Small intestine (tissue), 7 donors: ENCODE measurements at regions not wholly inside any gene's neighbourhood (a gene's known extent, or its start where the extent isn't known, plus 50 kb on each side); places are given as distances from the start of the nearest gene placed in this dataset.

Experiments used
- DNase-seq, 2 donors: peaks; one replicate each; pipeline versions ENCODE4 v3.0.0 to v3.0.0-alpha.2; 2013
- FAIRE-seq: peaks from 2 replicates; lab custom pipeline; 2012; peaks lifted over from hg19 to GRCh38; lab: Jason Lieb, UNC
- H3K27ac ChIP-seq, 3 donors: one replicate each; pipeline ENCODE4 v1.5.1; 2013; ENCODE audit warnings: low read length in 2 of 3, mild to moderate bottlenecking in 2 of 3, control low read depth in 1 of 3, inconsistent platforms in 1 of 3, low read depth in 1 of 3, moderate library complexity in 1 of 3
- H3K27me3 ChIP-seq, 3 donors: one replicate each; pipeline ENCODE4 v1.6.1; 2013; ENCODE audit warnings: low read length in 3 of 3, inconsistent platforms in 1 of 3; ENCODE audit not compliant: control insufficient read depth in 3 of 3, insufficient read depth in 3 of 3
- H3K36me3 ChIP-seq, 3 donors: one replicate each; pipeline ENCODE4 v1.6.1; 2013; ENCODE audit warnings: low read length in 3 of 3, inconsistent platforms in 1 of 3, low read depth in 1 of 3, mild to moderate bottlenecking in 1 of 3, moderate library complexity in 1 of 3; ENCODE audit not compliant: control insufficient read depth in 3 of 3, insufficient read depth in 2 of 3
- H3K4me1 ChIP-seq, 3 donors: one replicate each; pipeline ENCODE4 v1.6.1; 2013; ENCODE audit warnings: low read length in 2 of 3, inconsistent platforms in 1 of 3, low read depth in 1 of 3, mild to moderate bottlenecking in 1 of 3, moderate library complexity in 1 of 3; ENCODE audit not compliant: control insufficient read depth in 3 of 3, insufficient read depth in 2 of 3
- H3K4me3 ChIP-seq, 3 donors: one replicate each; pipeline ENCODE4 v1.5.1; 2013; ENCODE audit warnings: low read length in 3 of 3, control low read depth in 1 of 3, inconsistent platforms in 1 of 3, low read depth in 1 of 3, mild to moderate bottlenecking in 1 of 3, moderate library complexity in 1 of 3
- H3K9me3 ChIP-seq, 2 donors: one replicate each; pipeline ENCODE4 v1.6.1; 2013; ENCODE audit warnings: low read depth in 1 of 2, low read length in 1 of 2; ENCODE audit not compliant: control insufficient read depth in 2 of 2, insufficient read depth in 1 of 2
- WGBS, 3 donors: extraction: QIAGEN DNeasy Blood & Tissue Kit; methylation state at CpG; one replicate each; pipeline ENCODE4 v1.1.7; 2013; 5-methylcytosine and 5-hydroxymethylcytosine counted together
- donor health status: healthy with polysubstance abuse.
- donor health status: control.
- donor health status: control.
- donor health status: Bipolar disorder and iron deficiency.
- donor health status: healthy.

DNA sequence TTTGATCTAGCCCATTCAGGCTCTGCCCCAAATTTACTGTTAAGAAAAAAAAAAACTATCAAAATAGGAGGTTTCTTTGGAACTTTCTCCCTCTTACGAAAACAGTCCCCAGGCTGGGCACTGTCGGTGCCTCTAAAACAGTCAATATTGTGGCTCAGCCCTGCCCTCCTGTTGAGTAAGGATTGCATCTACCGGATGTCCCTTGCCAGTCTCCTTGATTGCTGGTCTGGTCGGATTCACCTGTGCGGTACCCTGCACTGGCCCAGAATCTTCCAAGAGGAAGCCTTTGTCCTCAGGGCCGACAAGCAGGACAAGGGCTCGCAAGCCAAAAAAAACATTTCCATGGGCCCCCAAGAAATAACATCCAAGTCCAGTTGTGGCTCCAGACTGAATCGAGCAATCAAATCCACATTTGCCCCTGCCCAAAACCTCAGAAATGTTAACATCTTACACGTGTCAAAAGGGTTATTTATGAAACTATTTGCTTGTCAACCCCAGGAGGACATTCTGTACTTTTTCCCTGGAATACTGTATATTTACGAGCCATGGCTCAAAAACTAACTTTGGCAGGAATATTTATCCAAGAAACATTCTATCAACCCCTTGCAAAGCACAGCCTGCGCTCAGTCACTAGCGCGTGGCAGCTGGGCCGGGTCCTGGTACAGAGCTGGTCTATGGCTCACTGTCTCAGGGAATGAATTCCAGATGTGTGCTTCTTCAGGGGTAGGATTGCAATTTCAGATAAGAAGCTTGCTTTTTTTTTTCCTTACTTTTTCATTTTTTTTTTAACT, 129.2 kb upstream of the ADRA1B start:
- no peaks in the 10 kb centered on the region for H3K36me3 ChIP-seq
- no peaks in the 10 kb centered on the region for H3K4me1 ChIP-seq
- no peak overlapping the region for H3K4me3 ChIP-seq
- H3K9me3 ChIP-seq = no peaks in the 10 kb centered on the region
- 75 to 85% (median 84%) methylated on average over 14 of the region's 14 CpGs for WGBS, 3 donors
- peaks cover 0 to 26% (median 0%) of the 10 kb centered on the region in 3 donors for H3K27me3 ChIP-seq
- peak overlapping the region in 1 of 3 donors; percentile 63 for H3K27ac ChIP-seq
- FAIRE-seq (no peak), DNase-seq (no peak)

DNA sequence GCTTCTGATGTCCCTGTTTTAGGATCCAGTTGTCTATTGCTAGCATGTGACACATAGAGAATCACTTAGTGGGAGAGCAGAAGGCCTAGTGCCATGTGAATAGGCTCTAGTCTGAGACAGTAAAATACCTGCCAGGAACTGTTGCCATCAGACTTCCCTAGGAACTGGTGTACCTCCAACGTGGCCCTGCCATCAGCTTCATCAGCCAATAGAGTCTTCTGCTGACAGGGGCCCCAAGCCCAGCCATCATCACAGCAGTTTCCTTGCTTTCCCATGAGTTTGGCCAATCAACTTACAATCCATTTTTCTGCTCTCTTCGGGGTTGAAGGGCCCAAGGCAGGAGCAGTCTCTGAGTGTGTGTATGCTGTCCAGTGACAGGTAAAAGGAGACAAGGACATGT, 128.4 kb upstream of the ADRA1B start:
- peak overlapping the region in 1 of 3 donors; percentile 63 for H3K27ac ChIP-seq
- FAIRE-seq = no peak
- DNase-seq = no peak
- 43 to 62% (median 45%) methylated on average over 2 of the region's 2 CpGs for WGBS, 3 donors
- no peaks in the 10 kb centered on the region for H3K4me1 ChIP-seq
- no peak overlapping the region for H3K4me3 ChIP-seq
- no peaks in the 10 kb centered on the region for H3K36me3 ChIP-seq
- no peaks in the 10 kb centered on the region for H3K9me3 ChIP-seq
- H3K27me3 ChIP-seq = peaks cover 0 to 25% (median 0%) of the 10 kb centered on the region in 3 donors

DNA sequence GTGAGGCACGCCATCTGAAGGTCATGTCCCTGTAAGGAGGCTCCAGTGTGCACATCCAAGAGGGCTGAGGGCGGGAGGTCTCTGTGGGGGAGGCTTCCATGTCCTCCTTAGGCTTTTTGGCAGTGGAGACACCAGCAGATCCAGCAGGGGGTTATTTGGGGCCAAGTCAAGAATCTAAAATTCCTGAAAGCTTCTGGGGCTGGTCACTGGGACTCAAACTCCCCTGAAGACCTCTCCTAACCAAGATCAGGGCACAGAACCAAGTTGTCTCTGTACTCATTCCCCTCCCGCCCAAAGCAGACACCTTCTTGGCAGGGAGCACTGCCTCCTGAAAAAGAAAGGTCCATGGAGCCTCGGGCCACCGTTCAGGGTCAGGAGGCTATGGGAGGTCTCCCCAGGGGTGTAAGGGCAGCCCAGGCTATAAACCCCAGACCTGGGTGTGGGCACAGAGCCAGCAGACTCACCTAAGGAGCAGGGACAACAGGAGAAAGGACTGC, 127.4 kb upstream of the ADRA1B start:
- no peak overlapping the region for H3K27ac ChIP-seq
- H3K9me3 ChIP-seq = no peaks in the 10 kb centered on the region
- peaks cover 0 to 23% (median 0%) of the 10 kb centered on the region in 3 donors for H3K27me3 ChIP-seq
- H3K4me1 ChIP-seq = no peaks in the 10 kb centered on the region
- no peak for FAIRE-seq
- no peak for DNase-seq
- 63 to 75% (median 65%) methylated on average over 5 of the region's 5 CpGs for WGBS, 3 donors
- H3K36me3 ChIP-seq = no peaks in the 10 kb centered on the region
- no peak overlapping the region for H3K4me3 ChIP-seq

DNA sequence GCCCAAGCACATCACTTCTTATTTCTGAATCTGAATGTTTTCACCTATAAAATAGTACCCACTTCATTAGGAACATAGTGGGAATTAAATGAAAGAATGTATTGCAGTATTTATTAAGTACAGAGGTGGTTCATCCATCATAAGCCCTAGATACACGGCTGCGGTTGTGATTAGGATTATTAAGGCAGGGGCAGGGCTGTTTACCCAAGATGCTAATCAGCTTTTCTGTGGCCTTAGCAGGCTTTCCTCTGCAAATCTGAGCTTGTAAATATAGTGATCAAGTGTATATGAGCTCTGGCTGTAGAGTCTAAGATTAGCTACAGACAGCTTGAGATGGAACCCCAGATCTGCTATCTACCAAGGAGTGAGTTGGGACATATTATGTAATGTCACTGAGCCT, 124.1 kb upstream of the ADRA1B start:
- DNase-seq = no peak
- Histone ChIP-seq H3K27me3 (peaks cover 0 to 15% (median 0%) of the 10 kb centered on the region in 3 donors), H3K27ac (no peak overlapping the region), H3K36me3 (no peaks in the 10 kb centered on the region), H3K4me3 (no peak overlapping the region), H3K4me1 (no peaks in the 10 kb centered on the region), H3K9me3 (no peaks in the 10 kb centered on the region)
- FAIRE-seq = no peak
- WGBS, 3 donors = 12 to 51% (median 20%) methylated on average over 2 of the region's 2 CpGs

DNA sequence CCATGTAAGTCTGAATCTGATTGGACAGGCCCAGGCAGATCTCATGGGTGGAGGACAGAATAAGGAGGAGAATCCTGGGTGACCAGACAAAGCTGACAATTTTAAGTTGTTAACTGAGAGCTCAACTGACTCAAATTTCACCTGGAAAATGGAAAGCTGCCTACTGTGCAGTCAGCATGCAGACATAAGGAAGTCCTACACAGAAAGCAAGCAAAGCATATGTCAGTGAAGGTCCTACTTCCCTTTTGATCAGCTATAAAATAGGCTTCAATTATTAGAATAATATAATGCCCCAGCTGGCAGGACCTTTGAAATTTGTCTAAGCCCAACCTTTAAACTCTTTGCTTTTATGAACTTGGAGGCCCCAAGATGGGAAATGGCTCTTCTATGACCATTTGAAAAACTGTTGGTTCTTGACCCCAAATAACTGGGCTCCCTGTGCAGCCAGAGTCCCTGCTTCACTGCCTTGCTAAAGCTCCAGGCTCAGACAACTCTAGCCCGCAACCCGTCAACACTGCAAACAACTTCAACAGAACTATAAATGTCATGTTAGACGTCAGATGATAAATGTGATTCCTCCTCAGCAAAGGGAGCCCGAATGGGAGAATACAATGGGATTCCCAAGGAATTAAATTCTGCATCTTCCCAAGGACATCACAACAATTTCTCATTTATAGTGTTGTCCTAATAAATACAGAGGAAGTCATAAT, 118.9 kb upstream of the ADRA1B start:
- Histone ChIP-seq H3K4me1 (no peaks in the 10 kb centered on the region), H3K4me3 (no peak overlapping the region), H3K9me3 (no peaks in the 10 kb centered on the region), H3K36me3 (no peaks in the 10 kb centered on the region), H3K27ac (no peak overlapping the region), H3K27me3 (peaks cover 0 to 8% (median 0%) of the 10 kb centered on the region in 3 donors)
- FAIRE-seq (no peak), DNase-seq (no peak)
- WGBS, 3 donors = 48 to 71% (median 50%) methylated on average over 4 of the region's 4 CpGs

DNA sequence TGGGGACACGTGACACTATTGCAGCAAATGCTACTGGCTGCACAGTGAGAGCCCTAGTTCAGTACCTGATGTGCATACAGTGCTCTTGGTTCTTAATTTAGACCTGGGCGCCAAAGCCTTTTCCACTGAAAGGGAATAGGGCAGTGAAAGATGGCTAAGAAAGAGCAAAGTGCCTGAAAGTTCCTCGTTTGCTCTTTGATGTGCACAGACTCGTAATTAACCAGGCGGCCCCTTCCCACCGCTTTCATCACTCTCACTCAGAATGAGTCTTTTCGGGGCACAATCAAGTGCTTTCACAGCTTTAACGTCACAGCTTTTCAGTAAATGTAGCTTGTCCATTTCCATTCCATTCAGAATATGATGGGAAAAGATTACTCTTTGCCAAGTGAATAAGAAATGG, 116.6 kb upstream of the ADRA1B start:
- Histone ChIP-seq H3K36me3 (no peaks in the 10 kb centered on the region), H3K27me3 (peaks cover 0 to 3% (median 0%) of the 10 kb centered on the region in 3 donors), H3K9me3 (no peaks in the 10 kb centered on the region), H3K4me1 (no peaks in the 10 kb centered on the region), H3K4me3 (no peak overlapping the region), H3K27ac (no peak overlapping the region)
- DNase-seq (no peak), FAIRE-seq (no peak)
- 77 to 85% (median 81%) methylated on average over 8 of the region's 8 CpGs for WGBS, 3 donors

DNA sequence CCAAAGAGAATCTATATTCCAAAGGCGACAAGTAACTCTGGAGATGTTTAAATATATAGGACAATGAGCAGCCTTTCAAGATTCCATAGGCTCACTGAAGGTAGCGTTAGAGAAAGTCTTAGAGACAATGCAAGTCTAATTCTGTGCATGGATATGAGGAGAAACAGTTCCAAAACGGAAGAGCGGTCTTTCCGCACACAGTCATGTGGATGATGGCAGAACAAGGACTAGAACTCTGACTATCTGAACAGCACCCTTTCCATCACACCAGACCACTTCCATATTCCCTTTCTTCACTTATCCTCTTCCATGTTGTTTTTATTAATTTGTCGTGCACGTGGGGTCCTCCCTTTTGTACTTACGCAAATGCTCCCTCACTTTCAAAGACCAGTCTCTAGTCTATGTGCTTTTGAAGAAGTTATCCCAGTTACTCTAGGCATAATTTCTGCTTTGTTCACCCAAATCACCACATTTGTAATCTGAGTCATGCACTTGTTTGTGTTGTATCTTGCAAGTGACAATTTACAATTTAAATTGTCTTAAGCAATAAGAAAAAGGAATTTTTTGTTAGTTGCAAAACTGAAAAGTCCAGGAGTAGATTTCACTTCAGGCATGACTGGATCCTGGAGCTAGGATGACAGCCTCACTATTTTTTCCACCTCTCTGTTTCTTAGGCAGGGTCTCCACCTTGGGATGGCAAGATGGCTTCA, 116.0 kb upstream of the ADRA1B start:
- DNase-seq = no peak
- H3K36me3 ChIP-seq = no peaks in the 10 kb centered on the region
- peaks cover 0 to 3% (median 0%) of the 10 kb centered on the region in 3 donors for H3K27me3 ChIP-seq
- H3K27ac ChIP-seq = no peak overlapping the region
- no peaks in the 10 kb centered on the region for H3K4me1 ChIP-seq
- FAIRE-seq = no peak
- 90 to 93% (median 90%) methylated on average over 8 of the region's 8 CpGs for WGBS, 3 donors
- H3K9me3 ChIP-seq = no peaks in the 10 kb centered on the region
- H3K4me3 ChIP-seq = no peak overlapping the region

DNA sequence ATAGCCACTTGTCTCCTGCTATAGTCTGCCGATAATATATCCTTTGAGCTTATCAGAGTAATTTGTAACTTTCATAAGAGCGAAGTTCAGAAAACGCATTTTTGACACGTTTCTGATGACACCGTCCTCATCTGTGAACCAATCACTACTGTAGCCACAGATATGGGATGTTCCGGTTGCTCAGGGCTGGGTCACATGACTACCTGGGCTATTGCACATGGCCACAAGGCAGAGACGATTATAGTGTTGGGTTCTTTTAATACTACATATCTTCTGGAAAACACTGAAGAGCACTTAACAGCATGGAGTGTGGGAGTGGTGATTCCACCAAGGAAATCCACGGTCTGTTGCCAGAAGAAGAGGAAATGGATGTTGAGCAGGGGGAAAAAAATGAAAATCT, 115.0 kb upstream of the ADRA1B start:
- Histone ChIP-seq H3K4me3 (no peak overlapping the region), H3K27me3 (peaks cover 0 to 3% (median 0%) of the 10 kb centered on the region in 3 donors), H3K27ac (no peak overlapping the region), H3K36me3 (no peaks in the 10 kb centered on the region), H3K9me3 (no peaks in the 10 kb centered on the region), H3K4me1 (no peaks in the 10 kb centered on the region)
- WGBS, 3 donors = 68 to 81% (median 78%) methylated on average over 8 of the region's 8 CpGs
- FAIRE-seq (no peak), DNase-seq (no peak)
